ENCODE measurements at regions not wholly inside any gene's neighbourhood (a gene's known extent, or its start where the extent isn't known, plus 50 kb on each side); places are given as distances from the start of the nearest gene placed in this dataset.

DNA sequence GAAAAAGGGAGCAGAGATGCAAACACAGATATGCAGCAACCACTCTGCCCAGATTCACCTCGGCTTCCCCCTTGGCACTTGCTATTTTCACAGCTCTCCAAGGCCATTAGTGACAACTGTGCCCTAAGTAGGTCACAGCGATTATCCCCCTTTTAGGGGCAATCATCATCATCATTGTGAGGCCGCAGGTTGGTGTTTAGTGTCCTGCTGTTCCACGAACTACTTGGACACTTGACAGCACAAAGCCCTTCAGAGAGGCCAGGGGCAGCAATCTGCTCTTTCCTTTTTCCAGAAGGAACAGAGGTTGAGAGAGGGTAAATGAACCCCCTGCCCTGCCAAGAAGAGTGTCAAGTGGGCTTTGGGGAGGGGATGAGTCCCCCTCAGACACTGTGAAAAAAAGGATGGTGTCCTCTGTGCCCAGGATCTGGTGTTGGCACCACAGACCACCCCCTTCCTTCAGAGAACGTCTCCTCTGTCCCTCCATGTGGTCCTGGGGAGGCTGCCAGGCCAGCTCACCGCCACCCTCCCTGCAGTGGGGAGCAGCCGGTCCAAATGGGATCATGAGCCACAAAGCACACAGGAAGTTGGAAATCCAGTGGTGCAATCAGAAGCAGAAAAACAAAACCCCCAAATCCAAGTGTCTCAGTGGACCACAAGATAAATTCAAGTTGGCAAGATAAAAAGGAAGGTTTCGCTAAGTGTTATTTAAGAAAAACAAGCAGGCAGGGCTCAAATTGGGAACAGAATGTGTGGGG lies 78.4 kb upstream of the MED9 start:
- DNase-seq (ENCODE audit: low read depth): no peak
- no peak overlapping the region for H3K4me3 ChIP-seq (ENCODE audit: control insufficient read depth, low read depth, low read length)
- TF ChIP-seq, protein P1, sequence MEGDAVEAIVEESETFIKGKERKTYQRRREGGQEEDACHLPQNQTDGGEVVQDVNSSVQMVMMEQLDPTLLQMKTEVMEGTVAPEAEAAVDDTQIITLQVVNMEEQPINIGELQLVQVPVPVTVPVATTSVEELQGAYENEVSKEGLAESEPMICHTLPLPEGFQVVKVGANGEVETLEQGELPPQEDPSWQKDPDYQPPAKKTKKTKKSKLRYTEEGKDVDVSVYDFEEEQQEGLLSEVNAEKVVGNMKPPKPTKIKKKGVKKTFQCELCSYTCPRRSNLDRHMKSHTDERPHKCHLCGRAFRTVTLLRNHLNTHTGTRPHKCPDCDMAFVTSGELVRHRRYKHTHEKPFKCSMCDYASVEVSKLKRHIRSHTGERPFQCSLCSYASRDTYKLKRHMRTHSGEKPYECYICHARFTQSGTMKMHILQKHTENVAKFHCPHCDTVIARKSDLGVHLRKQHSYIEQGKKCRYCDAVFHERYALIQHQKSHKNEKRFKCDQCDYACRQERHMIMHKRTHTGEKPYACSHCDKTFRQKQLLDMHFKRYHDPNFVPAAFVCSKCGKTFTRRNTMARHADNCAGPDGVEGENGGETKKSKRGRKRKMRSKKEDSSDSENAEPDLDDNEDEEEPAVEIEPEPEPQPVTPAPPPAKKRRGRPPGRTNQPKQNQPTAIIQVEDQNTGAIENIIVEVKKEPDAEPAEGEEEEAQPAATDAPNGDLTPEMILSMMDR (IDR thresholded peaks at IDR 0.05; ENCODE audit: control insufficient read depth, insufficient read depth, low read depth, low read length, missing control alignments): no peak

DNA sequence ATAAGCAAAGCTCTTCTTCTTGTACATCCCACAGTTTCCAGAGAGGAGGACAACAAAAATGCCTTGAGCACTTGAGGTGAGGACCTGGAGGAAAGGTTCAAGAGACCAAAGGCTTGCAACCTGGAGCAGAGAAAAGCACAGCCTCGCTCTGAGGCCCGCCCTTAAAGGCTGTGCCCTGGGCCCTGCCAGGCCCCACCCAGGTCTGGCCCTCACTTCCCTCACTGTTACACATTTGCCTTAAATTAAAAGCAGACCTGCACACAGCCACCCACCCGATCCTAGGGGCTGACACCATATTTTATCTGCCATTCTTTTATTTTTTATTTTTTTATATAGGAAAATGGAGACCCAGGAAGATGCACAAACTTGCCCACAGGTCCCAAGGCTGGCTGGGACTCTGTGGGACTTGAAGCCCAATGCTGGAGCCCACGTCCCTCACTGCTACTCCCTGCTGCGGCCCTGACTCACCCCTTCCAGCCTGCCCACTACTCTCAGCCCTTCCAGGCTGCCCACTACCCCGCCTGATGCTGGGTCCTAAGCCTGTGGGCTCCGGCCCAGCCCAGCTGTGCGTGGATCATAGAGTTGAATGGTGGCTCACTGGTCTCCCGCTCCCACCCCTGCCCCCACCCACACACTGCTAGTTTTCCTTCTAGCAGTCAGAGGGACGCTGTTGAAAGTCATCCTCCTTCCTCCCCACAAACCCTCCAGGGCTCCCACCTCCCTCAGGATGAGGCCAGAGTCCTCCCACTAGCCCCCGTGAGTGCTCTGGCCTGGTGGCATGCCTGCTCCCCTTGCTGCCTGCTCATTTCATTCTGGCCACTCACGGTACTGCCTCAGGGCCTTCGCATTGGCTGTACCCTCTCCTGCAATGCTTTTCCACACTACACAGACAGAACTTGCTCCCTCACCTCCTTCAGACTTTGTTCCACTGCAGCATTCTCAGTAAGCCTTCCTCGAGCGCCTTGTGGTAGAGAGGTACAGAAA lies 77.6 kb upstream of the MED9 start:
- TF ChIP-seq, protein P1 (IDR thresholded peaks at IDR 0.05; ENCODE audit: control insufficient read depth, insufficient read depth, low read depth, low read length, missing control alignments): no peak
- no peak for DNase-seq (ENCODE audit: low read depth)
- no peak overlapping the region for H3K4me3 ChIP-seq (ENCODE audit: control insufficient read depth, low read depth, low read length)

DNA sequence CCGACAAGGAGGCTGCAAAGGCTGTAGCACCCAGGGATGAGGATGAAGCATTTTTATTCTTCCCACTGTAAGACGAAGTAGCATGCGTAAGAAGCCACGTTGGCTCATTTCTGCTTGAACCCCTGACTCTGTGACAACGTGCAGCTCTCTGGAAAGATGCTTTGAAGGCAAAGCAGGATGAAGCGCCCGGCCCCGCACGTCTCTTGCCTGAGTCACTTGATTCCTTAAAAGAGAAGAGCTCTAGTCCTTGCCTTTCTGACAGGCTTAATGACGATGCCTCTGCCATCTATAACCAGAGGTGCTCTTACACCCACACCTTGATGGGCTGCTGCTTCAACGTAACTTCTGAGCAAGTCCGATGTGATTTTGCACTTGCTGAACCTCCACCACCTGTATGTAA lies 76.7 kb upstream of the MED9 start:
- H3K4me3 ChIP-seq (ENCODE audit: control insufficient read depth, low read depth, low read length): no peak overlapping the region
- TF ChIP-seq, protein P1 (IDR thresholded peaks at IDR 0.05; ENCODE audit: control insufficient read depth, insufficient read depth, low read depth, low read length, missing control alignments): no peak
- DNase-seq (ENCODE audit: low read depth): no peak

DNA sequence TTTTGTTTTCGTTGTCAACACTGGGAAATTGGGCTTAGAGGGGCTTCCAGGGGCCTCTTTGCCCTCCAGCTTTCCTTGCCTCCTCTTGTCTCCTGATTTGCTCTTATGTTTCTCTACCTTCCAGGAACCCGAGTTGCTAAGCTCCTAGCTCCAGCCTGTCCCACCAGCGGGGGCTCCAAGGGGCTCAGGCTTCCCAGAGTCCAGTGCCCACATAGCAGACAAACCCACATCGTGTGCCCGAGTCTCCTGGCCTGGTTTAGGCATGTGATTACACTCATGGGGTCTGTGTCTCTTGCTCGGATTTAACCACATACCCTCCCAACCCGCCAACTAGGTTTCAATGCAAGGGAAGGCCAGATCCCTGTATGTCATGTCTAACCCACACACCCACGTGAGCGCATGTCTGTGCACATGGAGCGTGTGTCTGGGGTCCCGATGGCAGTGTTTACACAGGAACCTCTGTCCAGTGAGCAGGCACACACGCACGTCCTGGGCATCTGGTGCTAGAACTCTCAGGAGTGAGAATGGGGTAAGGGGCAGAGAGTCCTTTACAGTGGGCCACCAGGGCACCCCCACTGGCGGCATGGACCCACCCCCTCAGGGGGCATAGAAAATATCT lies 76.1 kb upstream of the MED9 start:
- TF ChIP-seq, protein P1 (IDR thresholded peaks at IDR 0.05; ENCODE audit: control insufficient read depth, insufficient read depth, low read depth, low read length, missing control alignments): no peak

DNA sequence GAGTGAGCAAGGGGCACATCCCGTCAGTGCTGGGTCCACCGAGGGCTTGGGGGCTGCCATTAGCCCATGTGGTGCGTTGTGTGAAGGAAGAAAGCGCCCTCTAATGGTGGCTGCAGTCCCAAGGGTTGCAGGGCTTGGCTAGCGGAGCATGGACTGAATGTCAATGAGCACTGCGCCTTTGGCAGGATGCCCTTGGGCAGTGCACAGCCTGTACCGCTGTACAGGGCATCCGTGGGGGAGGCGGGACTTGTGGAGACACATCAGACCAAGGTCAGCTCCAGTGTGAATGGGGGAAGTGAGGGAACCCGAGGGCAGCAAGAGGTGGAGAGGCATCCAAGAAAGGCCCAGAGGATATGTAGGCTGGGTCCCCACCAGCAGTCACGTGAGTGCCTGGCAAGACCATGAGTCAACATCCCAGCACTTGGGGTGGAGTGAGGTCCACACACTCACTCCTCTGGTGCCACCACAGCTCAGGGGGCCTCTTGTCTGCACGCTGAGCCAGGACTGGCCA lies 75.5 kb upstream of the MED9 start:
- no peak for DNase-seq (ENCODE audit: low read depth)
- no peak overlapping the region for H3K4me3 ChIP-seq (ENCODE audit: control insufficient read depth, low read depth, low read length)
- TF ChIP-seq, protein P1 (IDR thresholded peaks at IDR 0.05; ENCODE audit: control insufficient read depth, insufficient read depth, low read depth, low read length, missing control alignments): no peak

More for the DNA sequence above, 76.1 kb upstream of the MED9 start:
- no peak for DNase-seq (ENCODE audit: low read depth)
- no peak overlapping the region for H3K4me3 ChIP-seq (ENCODE audit: control insufficient read depth, low read depth, low read length)

DNA sequence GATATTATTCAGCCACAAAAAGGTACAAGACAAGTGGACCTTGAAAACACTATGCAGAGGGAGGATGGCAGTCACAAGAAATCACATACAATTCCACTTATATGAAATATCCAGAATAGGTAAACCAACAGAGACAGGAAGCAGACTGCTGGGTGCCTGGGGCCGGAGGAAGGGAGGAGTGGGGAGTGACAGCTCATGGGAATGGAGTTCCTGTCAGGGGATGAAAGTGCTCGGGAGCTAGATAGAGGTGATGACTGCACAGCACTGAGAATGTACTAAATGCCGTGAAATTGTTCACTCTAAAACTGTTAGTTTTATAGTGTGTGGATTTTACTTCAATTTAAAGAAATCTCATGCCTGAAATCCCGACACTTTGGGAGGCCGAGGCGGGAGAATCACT lies 74.2 kb upstream of the MED9 start:
- TF ChIP-seq, protein P1 (IDR thresholded peaks at IDR 0.05; ENCODE audit: control insufficient read depth, insufficient read depth, low read depth, low read length, missing control alignments): no peak
- no peak for DNase-seq (ENCODE audit: low read depth)
- H3K4me3 ChIP-seq (ENCODE audit: control insufficient read depth, low read depth, low read length): no peak overlapping the region
